ENCODE measurements at regions not wholly inside any gene's neighbourhood (a gene's known extent, or its start where the extent isn't known, plus 50 kb on each side); places are given as distances from the start of the nearest gene placed in this dataset.
A peak's percentile ranks its signal among the peaks of the same experiment; 100 is the strongest.

DNA sequence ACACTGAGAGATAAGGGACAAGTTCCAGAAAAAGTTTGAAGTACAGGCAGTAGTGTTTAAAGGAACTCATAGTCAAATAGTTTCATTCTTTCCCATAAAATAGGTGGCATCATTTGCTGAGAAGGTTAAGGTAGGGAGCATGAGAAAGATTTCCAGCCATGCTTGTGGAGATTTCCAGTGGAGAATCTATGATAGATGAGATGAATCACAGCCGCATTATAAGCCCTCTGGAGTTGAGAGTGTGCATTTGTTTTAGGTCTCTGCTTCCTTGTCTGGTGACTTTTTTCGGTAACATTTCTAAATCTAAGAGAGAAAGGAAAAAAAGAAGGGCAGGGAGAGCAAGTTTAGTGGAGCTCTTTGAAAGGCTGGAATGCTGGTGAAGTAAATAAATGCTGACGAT is 108.7 kb downstream of the DISP1 start:
- no peak for TF ChIP-seq CTCF (IDR thresholded peaks at IDR 0.05; ENCODE audit: unreplicated experiment)
- H3K36me3 Mint-ChIP-seq (ENCODE audit: low read depth, unreplicated experiment): no peaks in the 10 kb centered on the region
- DNase-seq (ENCODE audit: low spot score): no peak

GRCh38 chr1:222924136-222924706 is 109.4 kb downstream of the DISP1 start:
- DNase-seq (ENCODE audit: low spot score): no peak
- TF ChIP-seq CTCF (IDR thresholded peaks at IDR 0.05; ENCODE audit: unreplicated experiment): no peak
- Mint-ChIP-seq H3K4me3 (ENCODE audit: unreplicated experiment) (no peak overlapping the region), H3K36me3 (ENCODE audit: low read depth, unreplicated experiment) (no peaks in the 10 kb centered on the region), H3K4me1 (ENCODE audit: unreplicated experiment) (peaks cover 17% of the 10 kb centered on the region), H3K27me3 (ENCODE audit: unreplicated experiment) (no peaks in the 10 kb centered on the region), H3K9me3 (ENCODE audit: unreplicated experiment) (no peaks in the 10 kb centered on the region), H3K27ac (ENCODE audit: unreplicated experiment) (no peak overlapping the region)

More for the DNA sequence above, 108.7 kb downstream of the DISP1 start:
- Mint-ChIP-seq H3K27me3 (ENCODE audit: unreplicated experiment) (no peaks in the 10 kb centered on the region), H3K4me3 (ENCODE audit: unreplicated experiment) (no peak overlapping the region), H3K4me1 (ENCODE audit: unreplicated experiment) (peaks cover 16% of the 10 kb centered on the region), H3K27ac (ENCODE audit: unreplicated experiment) (no peak overlapping the region), H3K9me3 (ENCODE audit: unreplicated experiment) (no peaks in the 10 kb centered on the region)

GRCh38 chr1:222926566-222926965 is 111.7 kb downstream of the DISP1 start:
- peaks cover 29% of the 10 kb centered on the region for H3K4me1 Mint-ChIP-seq (ENCODE audit: unreplicated experiment)

DNA sequence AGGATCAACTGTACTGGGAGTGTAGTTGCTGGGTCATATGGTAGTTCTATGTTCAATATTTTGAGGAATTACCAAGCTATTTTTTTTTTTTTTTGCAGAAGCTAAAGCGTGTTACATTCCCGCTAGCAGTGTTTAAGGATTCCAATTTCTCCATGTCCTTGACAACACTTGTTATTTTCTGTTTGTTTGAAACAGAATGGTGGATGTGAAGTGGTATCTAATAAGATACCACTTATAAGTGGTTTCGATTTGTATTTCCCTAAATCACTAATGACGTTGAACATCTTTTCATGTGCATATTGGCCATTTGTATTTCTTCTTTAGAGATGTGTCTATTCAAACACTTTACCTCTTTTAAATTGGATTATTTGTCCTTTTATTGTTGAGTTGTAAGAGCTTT is 112.2 kb downstream of the DISP1 start:
- Mint-ChIP-seq H3K9me3 (ENCODE audit: unreplicated experiment) (no peaks in the 10 kb centered on the region), H3K4me1 (ENCODE audit: unreplicated experiment) (peaks cover 32% of the 10 kb centered on the region), H3K36me3 (ENCODE audit: low read depth, unreplicated experiment) (no peaks in the 10 kb centered on the region), H3K4me3 (ENCODE audit: unreplicated experiment) (no peak overlapping the region), H3K27me3 (ENCODE audit: unreplicated experiment) (no peaks in the 10 kb centered on the region), H3K27ac (ENCODE audit: unreplicated experiment) (no peak overlapping the region)
- DNase-seq (ENCODE audit: low spot score): no peak
- TF ChIP-seq CTCF (IDR thresholded peaks at IDR 0.05; ENCODE audit: unreplicated experiment): no peak

More at GRCh38 chr1:222926566-222926965, 111.7 kb downstream of the DISP1 start:
- H3K27me3 Mint-ChIP-seq (ENCODE audit: unreplicated experiment): no peaks in the 10 kb centered on the region
- no peak for TF ChIP-seq CTCF (IDR thresholded peaks at IDR 0.05; ENCODE audit: unreplicated experiment)
- H3K27ac Mint-ChIP-seq (ENCODE audit: unreplicated experiment): no peak overlapping the region
- H3K36me3 Mint-ChIP-seq (ENCODE audit: low read depth, unreplicated experiment): no peaks in the 10 kb centered on the region
- no peak overlapping the region for H3K4me3 Mint-ChIP-seq (ENCODE audit: unreplicated experiment)
- no peak for DNase-seq (ENCODE audit: low spot score)
- no peaks in the 10 kb centered on the region for H3K9me3 Mint-ChIP-seq (ENCODE audit: unreplicated experiment)

- no peaks in the 10 kb centered on the region for H3K9me3 Mint-ChIP-seq (ENCODE audit: unreplicated experiment)
- no peak for TF ChIP-seq CTCF (IDR thresholded peaks at IDR 0.05; ENCODE audit: unreplicated experiment)
- DNase-seq (ENCODE audit: low spot score): peak; percentile 69
- H3K36me3 Mint-ChIP-seq (ENCODE audit: low read depth, unreplicated experiment): no peaks in the 10 kb centered on the region
- H3K27ac Mint-ChIP-seq (ENCODE audit: unreplicated experiment): peak overlapping the region; percentile 88
- no peaks in the 10 kb centered on the region for H3K27me3 Mint-ChIP-seq (ENCODE audit: unreplicated experiment)
- H3K4me1 Mint-ChIP-seq (ENCODE audit: unreplicated experiment): peaks cover 34% of the 10 kb centered on the region
- peak overlapping the region; percentile 94 for H3K4me3 Mint-ChIP-seq (ENCODE audit: unreplicated experiment)
These were observed 113.4 kb downstream of the DISP1 start for GRCh38 chr1:222928212-222928611.
